ENCODE measurements at regions not wholly inside any gene's neighbourhood (a gene's known extent, or its start where the extent isn't known, plus 50 kb on each side); places are given as distances from the start of the nearest gene placed in this dataset.

GRCh38 chr14:94864387-94865195 lies 94.7 kb upstream of the GSC start:
- no peaks in the 10 kb centered on the region for H3K36me3 Mint-ChIP-seq (ENCODE audit: low read depth)
- peaks cover 8% of the 10 kb centered on the region for H3K4me1 Mint-ChIP-seq
- no peak overlapping the region for H3K4me3 Mint-ChIP-seq
- DNase-seq: peak; percentile 26
- TF ChIP-seq, protein P1, sequence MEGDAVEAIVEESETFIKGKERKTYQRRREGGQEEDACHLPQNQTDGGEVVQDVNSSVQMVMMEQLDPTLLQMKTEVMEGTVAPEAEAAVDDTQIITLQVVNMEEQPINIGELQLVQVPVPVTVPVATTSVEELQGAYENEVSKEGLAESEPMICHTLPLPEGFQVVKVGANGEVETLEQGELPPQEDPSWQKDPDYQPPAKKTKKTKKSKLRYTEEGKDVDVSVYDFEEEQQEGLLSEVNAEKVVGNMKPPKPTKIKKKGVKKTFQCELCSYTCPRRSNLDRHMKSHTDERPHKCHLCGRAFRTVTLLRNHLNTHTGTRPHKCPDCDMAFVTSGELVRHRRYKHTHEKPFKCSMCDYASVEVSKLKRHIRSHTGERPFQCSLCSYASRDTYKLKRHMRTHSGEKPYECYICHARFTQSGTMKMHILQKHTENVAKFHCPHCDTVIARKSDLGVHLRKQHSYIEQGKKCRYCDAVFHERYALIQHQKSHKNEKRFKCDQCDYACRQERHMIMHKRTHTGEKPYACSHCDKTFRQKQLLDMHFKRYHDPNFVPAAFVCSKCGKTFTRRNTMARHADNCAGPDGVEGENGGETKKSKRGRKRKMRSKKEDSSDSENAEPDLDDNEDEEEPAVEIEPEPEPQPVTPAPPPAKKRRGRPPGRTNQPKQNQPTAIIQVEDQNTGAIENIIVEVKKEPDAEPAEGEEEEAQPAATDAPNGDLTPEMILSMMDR (IDR thresholded peaks at IDR 0.05): no peak
- no peaks in the 10 kb centered on the region for H3K9me3 Mint-ChIP-seq
- no peak overlapping the region for H3K27ac Mint-ChIP-seq
- H3K27me3 Mint-ChIP-seq (ENCODE audit: low read depth, poor library complexity): peaks cover 36% of the 10 kb centered on the region

DNA sequence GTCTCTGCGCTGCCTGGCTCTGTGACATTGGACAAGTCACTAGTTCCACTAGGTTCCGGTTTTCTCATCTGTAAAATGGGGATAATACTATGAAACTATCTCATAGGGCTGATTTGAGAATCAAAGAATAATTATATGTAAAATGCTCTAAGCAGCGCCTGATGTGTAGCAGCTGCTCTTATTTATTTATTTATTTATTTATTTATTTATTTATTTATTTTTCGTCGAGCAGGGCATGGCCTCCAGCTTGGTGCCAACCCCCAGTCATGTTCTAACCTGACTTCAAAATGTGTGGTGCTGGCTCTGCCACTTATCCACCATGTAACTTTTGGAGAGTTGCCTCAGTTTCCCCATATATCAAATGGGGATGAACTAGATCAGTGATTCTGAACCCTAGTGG lies 93.5 kb upstream of the GSC start:
- DNase-seq: no peak
- Mint-ChIP-seq H3K4me1 (peaks cover 8% of the 10 kb centered on the region), H3K36me3 (ENCODE audit: low read depth) (no peaks in the 10 kb centered on the region), H3K27me3 (ENCODE audit: low read depth, poor library complexity) (peaks cover 36% of the 10 kb centered on the region), H3K9me3 (no peaks in the 10 kb centered on the region), H3K27ac (no peak overlapping the region), H3K4me3 (no peak overlapping the region)
- TF ChIP-seq, protein P1 (IDR thresholded peaks at IDR 0.05): no peak

- Mint-ChIP-seq H3K4me3 (no peak overlapping the region), H3K27me3 (ENCODE audit: low read depth, poor library complexity) (peaks cover 13% of the 10 kb centered on the region), H3K4me1 (peaks cover 8% of the 10 kb centered on the region), H3K27ac (no peak overlapping the region), H3K9me3 (peaks cover 11% of the 10 kb centered on the region), H3K36me3 (ENCODE audit: low read depth) (no peaks in the 10 kb centered on the region)
- no peak for DNase-seq
- TF ChIP-seq, protein P1 (IDR thresholded peaks at IDR 0.05): no peak
Measured at GRCh38 chr14:94857950-94858349, 88.0 kb upstream of the GSC start.

DNA sequence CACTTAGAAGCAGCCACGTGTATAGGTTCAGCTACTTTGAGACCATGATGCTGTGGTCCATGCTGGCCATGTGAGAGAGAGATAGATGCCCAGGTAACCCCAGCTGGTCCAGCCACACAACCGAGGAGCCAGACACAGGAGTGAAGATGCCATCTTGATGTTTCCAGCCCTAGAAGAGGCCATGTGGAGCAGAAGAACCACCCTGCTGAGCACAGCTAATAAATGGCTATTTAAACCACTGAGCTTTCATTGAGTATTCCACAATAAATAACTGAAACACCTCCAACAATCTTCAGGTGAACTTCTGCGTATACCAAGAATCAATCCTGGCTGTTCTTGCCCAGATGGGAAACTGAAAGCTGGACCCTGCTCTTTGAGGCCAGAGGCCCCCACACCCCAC lies 84.0 kb upstream of the GSC start:
- DNase-seq: no peak
- TF ChIP-seq, protein P1 (IDR thresholded peaks at IDR 0.05): no peak
- peaks cover 3% of the 10 kb centered on the region for H3K27me3 Mint-ChIP-seq (ENCODE audit: low read depth, poor library complexity)

DNA sequence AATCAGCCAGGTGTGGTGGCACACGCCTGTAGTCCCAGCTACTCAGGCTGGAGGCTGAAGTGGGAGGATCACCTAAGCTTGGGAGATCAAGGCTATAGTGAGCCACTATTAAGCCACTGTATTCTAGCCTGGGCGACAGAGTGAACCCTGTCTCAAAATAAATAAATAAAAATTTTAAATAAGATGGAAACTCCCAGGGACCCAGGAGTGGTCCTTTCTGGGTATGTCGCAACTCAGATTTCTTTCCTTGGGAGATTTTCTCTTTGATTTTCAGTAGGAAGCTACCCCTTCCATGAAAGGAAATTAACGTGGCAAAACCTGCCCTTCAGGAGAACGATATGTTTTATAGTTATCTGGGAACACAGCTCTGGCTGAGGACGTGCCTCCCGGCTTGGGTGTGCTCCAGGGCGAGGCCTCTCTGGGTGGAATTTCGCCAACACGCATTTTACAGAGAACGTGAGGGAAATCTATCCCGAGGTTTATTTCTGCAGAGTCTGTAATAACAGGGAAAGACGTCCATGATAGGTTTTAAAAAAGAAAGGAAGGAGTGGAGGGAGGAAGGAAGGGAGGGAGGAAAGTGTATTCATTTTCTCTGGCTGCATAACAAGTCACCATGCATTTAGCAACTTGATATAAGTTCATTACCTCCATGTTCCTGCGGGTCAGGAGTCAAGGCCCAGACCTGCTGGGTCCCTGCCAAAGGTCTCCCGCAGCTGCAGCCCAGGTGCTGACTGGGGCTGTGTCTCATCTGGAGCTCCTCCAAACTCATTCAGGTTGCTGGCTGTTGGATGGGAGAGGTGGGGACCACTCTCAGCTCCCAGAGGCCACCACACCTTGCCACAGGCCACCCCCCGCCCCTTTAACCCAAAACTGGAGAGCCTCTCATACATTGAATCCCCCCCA lies 80.6 kb upstream of the GSC start:
- H3K27ac Mint-ChIP-seq: peak overlapping the region; percentile 67
- no peaks in the 10 kb centered on the region for H3K36me3 Mint-ChIP-seq (ENCODE audit: low read depth)
- no peak for DNase-seq
- TF ChIP-seq, protein P1 (IDR thresholded peaks at IDR 0.05): no peak
- no peaks in the 10 kb centered on the region for H3K4me1 Mint-ChIP-seq
- peaks cover 6% of the 10 kb centered on the region for H3K27me3 Mint-ChIP-seq (ENCODE audit: low read depth, poor library complexity)
- peaks cover 14% of the 10 kb centered on the region for H3K9me3 Mint-ChIP-seq
- H3K4me3 Mint-ChIP-seq: no peak overlapping the region

More for the DNA sequence above, 84.0 kb upstream of the GSC start:
- no peak overlapping the region for H3K27ac Mint-ChIP-seq
- H3K4me1 Mint-ChIP-seq: no peaks in the 10 kb centered on the region
- H3K36me3 Mint-ChIP-seq (ENCODE audit: low read depth): no peaks in the 10 kb centered on the region
- H3K4me3 Mint-ChIP-seq: no peak overlapping the region
- H3K9me3 Mint-ChIP-seq: peaks cover 11% of the 10 kb centered on the region

Measured in nephron progenitor cell (in vitro differentiated cells).